Kidney epithelial cell (primary cell): ENCODE measurements at regions not wholly inside any gene's neighbourhood (a gene's known extent, or its start where the extent isn't known, plus 50 kb on each side); places are given as distances from the start of the nearest gene placed in this dataset.

Experiments
- DNase-seq: peaks from one replicate; pipeline ENCODE4 v3.0.0-alpha.2; 2010; ENCODE audit warnings: low read depth
- H3K27me3 ChIP-seq: 2 replicates; pipeline ENCODE4 v1.6.0; 2011; ENCODE audit warnings: low read length; ENCODE audit not compliant: control insufficient read depth, insufficient read depth
- H3K36me3 ChIP-seq: 2 replicates; pipeline ENCODE4 v1.5.1; 2011; ENCODE audit warnings: low read length; ENCODE audit not compliant: control insufficient read depth, insufficient read depth
- H3K4me3 ChIP-seq: 2 replicates; pipeline ENCODE4 v1.5.1; 2011; ENCODE audit warnings: low read depth, mild to moderate bottlenecking, control low read depth, low read length
- CTCF ChIP-seq: IDR thresholded peaks from 2 replicates; pipeline ENCODE4 v1.5.1; 2011; ENCODE audit warnings: mild to moderate bottlenecking, moderate library complexity, low read length, control low read depth, inconsistent platforms; ENCODE audit not compliant: insufficient read depth, poor library complexity, severe bottlenecking

DNA sequence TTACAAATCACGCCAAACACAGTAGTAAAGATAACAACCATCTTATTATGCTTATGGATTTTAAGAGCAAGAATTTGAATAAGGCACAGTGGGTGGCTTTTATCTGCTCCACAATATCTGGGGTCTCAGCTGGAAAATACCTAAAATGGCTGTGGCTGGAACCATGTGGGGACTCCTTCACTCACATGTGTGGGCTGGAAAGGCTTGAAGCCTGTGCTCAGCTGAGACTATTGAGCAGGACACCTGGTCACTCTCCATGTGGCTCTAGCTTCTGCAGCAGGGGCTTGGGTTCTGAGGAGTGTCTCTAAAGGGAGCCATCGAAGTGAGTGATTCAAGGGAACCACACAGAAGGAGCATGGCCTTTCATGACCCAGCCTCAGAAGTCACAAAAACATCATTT, 239.6 kb upstream of the B3GALT2 start:
- TF ChIP-seq CTCF = no peak
- Histone ChIP-seq H3K4me3 (no peak overlapping the region), H3K36me3 (no peaks in the 10 kb centered on the region), H3K27me3 (no peaks in the 10 kb centered on the region)
- no peak for DNase-seq

DNA sequence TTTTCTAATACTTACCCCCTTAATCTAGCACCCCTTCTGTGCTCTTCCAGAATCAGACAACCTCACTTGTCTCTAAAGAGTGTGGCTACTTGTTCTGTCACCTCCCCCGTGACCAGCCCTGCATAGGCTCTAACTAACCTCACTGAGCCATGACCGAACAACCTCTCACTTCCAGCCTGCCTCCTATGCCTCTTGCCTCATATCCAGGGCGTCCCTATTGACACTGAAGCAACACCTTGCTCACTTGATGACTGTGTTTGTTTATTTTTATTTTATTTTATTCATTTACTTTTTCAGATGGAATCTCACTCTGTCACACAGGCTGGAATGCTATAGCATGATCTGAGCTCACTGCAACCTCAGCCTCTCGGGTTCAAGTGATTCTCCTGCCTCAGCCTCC, 235.1 kb upstream of the B3GALT2 start:
- H3K4me3 ChIP-seq = no peak overlapping the region
- H3K27me3 ChIP-seq = no peaks in the 10 kb centered on the region
- no peak for DNase-seq
- no peaks in the 10 kb centered on the region for H3K36me3 ChIP-seq
- no peak for TF ChIP-seq CTCF

- H3K4me3 ChIP-seq = no peak overlapping the region
Measured at GRCh38 chr1:193419295-193419694, 232.9 kb upstream of the B3GALT2 start.

GRCh38 chr1:193418745-193419058, 232.3 kb upstream of the B3GALT2 start:
- H3K27me3 ChIP-seq = no peaks in the 10 kb centered on the region
- DNase-seq = no peak
- no peaks in the 10 kb centered on the region for H3K36me3 ChIP-seq
- TF ChIP-seq CTCF = no peak
- no peak overlapping the region for H3K4me3 ChIP-seq

More at GRCh38 chr1:193419295-193419694, 232.9 kb upstream of the B3GALT2 start:
- Histone ChIP-seq H3K36me3 (no peaks in the 10 kb centered on the region), H3K27me3 (no peaks in the 10 kb centered on the region)
- no peak for DNase-seq
- TF ChIP-seq CTCF = no peak

DNA sequence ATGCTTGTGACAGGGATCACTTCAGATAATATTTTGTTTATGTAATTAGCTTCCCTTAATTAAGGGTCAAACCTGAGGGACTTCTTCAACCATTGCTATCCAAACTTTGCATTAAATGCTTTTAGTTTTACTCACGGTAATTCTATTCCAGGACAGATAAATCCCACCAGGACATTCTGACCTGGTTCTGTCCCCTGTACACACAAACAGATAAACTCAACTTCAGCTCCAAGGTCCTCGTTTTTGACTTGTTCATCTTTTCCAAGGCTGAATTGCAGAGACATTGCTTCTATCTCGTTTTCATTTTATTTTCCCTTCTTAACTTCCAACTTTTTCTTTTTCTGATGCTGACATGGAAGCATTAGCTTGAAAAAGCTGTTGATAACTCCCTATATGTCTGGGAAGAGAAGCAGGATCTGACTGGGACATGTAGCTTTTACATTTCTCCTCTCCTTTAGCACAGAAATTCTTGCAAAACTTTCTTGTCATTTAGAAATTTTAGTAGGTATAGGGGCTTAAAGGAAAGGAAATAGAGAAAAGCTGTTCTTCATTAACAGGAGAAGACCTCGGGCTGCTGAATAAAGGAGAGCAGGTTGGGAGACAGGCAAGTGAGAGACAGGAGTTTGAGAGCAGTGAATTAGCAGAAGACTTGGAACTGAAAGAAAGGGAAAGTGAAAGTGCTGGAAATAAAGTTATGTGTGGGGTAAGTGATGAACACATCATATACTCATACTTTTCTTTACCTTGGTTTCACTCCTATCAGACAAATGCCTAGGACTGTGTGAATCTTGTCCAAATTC, 231.7 kb upstream of the B3GALT2 start:
- Histone ChIP-seq H3K36me3 (no peaks in the 10 kb centered on the region), H3K4me3 (no peak overlapping the region), H3K27me3 (no peaks in the 10 kb centered on the region)
- no peak for TF ChIP-seq CTCF
- no peak for DNase-seq

DNA sequence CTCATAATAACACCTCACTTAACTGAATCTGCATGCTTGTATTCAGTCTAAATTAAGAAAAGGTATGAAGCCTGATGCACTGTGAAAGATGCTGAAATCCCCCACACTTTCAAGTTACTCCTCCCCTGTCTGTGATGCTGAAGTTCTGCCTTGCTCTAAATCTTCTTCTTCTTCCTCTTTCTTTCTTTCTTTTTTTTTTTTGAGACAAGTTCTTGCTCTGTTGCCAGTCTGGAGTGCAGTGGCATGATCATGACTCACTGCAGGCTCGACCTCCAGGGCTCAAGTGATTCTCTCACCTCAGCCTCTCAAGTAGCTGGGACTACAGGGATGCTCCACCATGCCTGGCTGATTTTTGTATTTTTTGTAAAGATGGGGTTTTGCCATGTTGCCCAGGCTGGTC, 231.0 kb upstream of the B3GALT2 start:
- Histone ChIP-seq H3K36me3 (no peaks in the 10 kb centered on the region), H3K27me3 (no peaks in the 10 kb centered on the region), H3K4me3 (no peak overlapping the region)
- TF ChIP-seq CTCF = no peak
- DNase-seq = no peak
